HCT116 (cell line): ENCODE measurements at regions not wholly inside any gene's neighbourhood (a gene's known extent, or its start where the extent isn't known, plus 50 kb on each side); places are given as distances from the start of the nearest gene placed in this dataset.
A peak's percentile ranks its signal among the peaks of the same experiment; 100 is the strongest.

ENCODE experiments used
- ATAC-seq: fragments of 200-7000 bp; cut with Tn5 transposase; 2 replicates; pipeline ENCODE4 v1.9.1; 2020; ENCODE audit warnings: mild to moderate bottlenecking, moderate library complexity
- BruUV-seq: library from RNA; stranded (reverse); fragments of 400-500 nt; replicated peaks from 2 replicates; lab custom pipeline; 2021; lab: Mats Ljungman, UMichigan
- CTCF ChIA-PET: fragments of 300-600 bp; sonication (Branson Sonifier 250); formaldehyde crosslinking; loops from one replicate; lab custom pipeline; 2021; ENCODE audit warnings: antibody characterized with exemption; lab: Charles Lee
- POLR2A ChIA-PET: fragments of 300-600, 350-600 bp; sonication (Branson Sonifier 250); formaldehyde crosslinking; loops from one replicate; lab custom pipeline; 2021; ENCODE audit warnings: antibody characterized with exemption; lab: Charles Lee
- RAD21 ChIA-PET, 2 experiments: fragments of 300-600 bp; sonication (Branson Sonifier 250); formaldehyde crosslinking; loops; one replicate each; lab custom pipeline; 2023; ENCODE audit warnings: low total read pairs in 2 of 2; ENCODE audit not compliant: uncharacterized antibody in 2 of 2, unreplicated experiment in 2 of 2, low non-redundant PET in 1 of 2; lab: Charles Lee
- DNase-seq: peaks from one replicate; pipeline ENCODE4 v3.0.0-alpha.2; 2010; ENCODE audit warnings: low read depth, low spot score
- H2AFZ ChIP-seq: fragments of 200-600 bp; shearing (Covaris generic), sonication (generic); 2 replicates; pipeline ENCODE4 v1.6.1; 2017; ENCODE audit warnings: low read depth, mixed run types, mixed read lengths, antibody characterized with exemption, low read length; ENCODE audit not compliant: poor library complexity, severe bottlenecking
- H3K27ac ChIP-seq: 2 replicates; pipeline ENCODE4 v1.5.1; 2012; ENCODE audit warnings: low read depth, low read length
- H3K27me3 ChIP-seq: fragments of 200-600 bp; sonication (generic); 2 replicates; pipeline ENCODE4 v1.6.1; 2016; ENCODE audit warnings: mixed run types, low read length, mixed read lengths; ENCODE audit not compliant: insufficient read depth
- H3K36me3 ChIP-seq, 2 experiments: fragments of 200-500 bp in 1 of 2; fragments of 200-600 bp in 1 of 2; sonication (Bioruptor generic) in 1 of 2; sonication (generic) in 1 of 2; 2 replicates each; pipeline versions ENCODE4 v1.5.1 to v1.6.1; 2014 to 2016; ENCODE audit warnings: low read length in 2 of 2, inconsistent platforms in 1 of 2, mixed read lengths in 1 of 2, mixed run types in 1 of 2; ENCODE audit not compliant: insufficient read depth in 2 of 2, control insufficient read depth in 1 of 2
- H3K4me1 ChIP-seq, 2 experiments: fragments of 200-600 bp in 1 of 2; sonication (generic) in 1 of 2; 2 replicates each; pipeline versions ENCODE4 v1.5.1 to v1.6.1; 2012 to 2017; ENCODE audit warnings: low read length in 2 of 2, inconsistent platforms in 1 of 2, mild to moderate bottlenecking in 1 of 2, mixed read lengths in 1 of 2, mixed run types in 1 of 2, moderate library complexity in 1 of 2; ENCODE audit not compliant: insufficient read depth in 2 of 2, control insufficient read depth in 1 of 2
- H3K4me2 ChIP-seq: fragments of 200-600 bp; sonication (generic); 2 replicates; pipeline ENCODE4 v1.6.1; 2017; ENCODE audit warnings: mixed run types, low read length, mixed read lengths
- H3K4me3 ChIP-seq, 2 experiments: fragments of 200-600 bp in 1 of 2; sonication (generic) in 1 of 2; replicated peaks in 1 of 2; 2 replicates each; pipeline ENCODE4 v1.5.1; 2011 to 2016; ENCODE audit warnings: low read length in 2 of 2, control low read depth in 1 of 2, low read depth in 1 of 2, mild to moderate bottlenecking in 1 of 2, mixed read lengths in 1 of 2, mixed run types in 1 of 2
- H3K79me2 ChIP-seq: fragments of 200-600 bp; sonication (generic); 2 replicates; pipeline ENCODE4 v1.6.1; 2017; ENCODE audit warnings: mild to moderate bottlenecking, mixed run types, low read length, moderate library complexity, mixed read lengths; ENCODE audit not compliant: insufficient read depth
- H3K9ac ChIP-seq: fragments of 200-600 bp; sonication (generic); 2 replicates; pipeline ENCODE4 v1.6.1; 2016; ENCODE audit warnings: low read length, mixed read lengths
- H3K9me2 ChIP-seq: fragments of 200-600 bp; sonication (generic), shearing (Covaris generic); 2 replicates; pipeline ENCODE4 v1.6.1; 2017; ENCODE audit warnings: mixed run types, mild to moderate bottlenecking, moderate library complexity; ENCODE audit not compliant: insufficient read depth
- H3K9me3 ChIP-seq, 2 experiments: fragments of 200-500 bp in 1 of 2; fragments of 200-600 bp in 1 of 2; sonication (Bioruptor generic) in 1 of 2; sonication (generic) in 1 of 2; 2 replicates each; pipeline ENCODE4 v1.6.1; 2014 to 2017; ENCODE audit warnings: low read length in 2 of 2, mixed read lengths in 2 of 2, inconsistent platforms in 1 of 2, low read depth in 1 of 2, mild to moderate bottlenecking in 1 of 2, mixed run types in 1 of 2, moderate library complexity in 1 of 2; ENCODE audit not compliant: control insufficient read depth in 1 of 2, insufficient read depth in 1 of 2
- H4K20me1 ChIP-seq: fragments of 200-600 bp; sonication (generic), shearing (Covaris generic); 2 replicates; pipeline ENCODE4 v1.6.1; 2017; ENCODE audit warnings: mixed run types, mild to moderate bottlenecking, moderate library complexity; ENCODE audit not compliant: insufficient read depth
- EGR1 ChIP-seq: IDR thresholded peaks from 2 replicates; pipeline ENCODE4 v1.6.1; 2012; ENCODE audit warnings: low read depth
- EZH2phosphoT487 ChIP-seq: fragments of 200-600 bp; IDR thresholded peaks from 2 replicates; pipeline ENCODE4 v1.6.1; 2018; ENCODE audit warnings: antibody characterized with exemption, borderline replicate concordance
- RAD21 ChIP-seq: IDR thresholded peaks from 2 replicates; pipeline ENCODE4 v1.6.1; 2012; ENCODE audit warnings: low read depth, mild to moderate bottlenecking
- SIN3A ChIP-seq: IDR thresholded peaks from 2 replicates; pipeline ENCODE4 v1.6.1; 2012; ENCODE audit warnings: low read depth
- SP1 ChIP-seq: IDR thresholded peaks from 2 replicates; pipeline ENCODE4 v1.6.1; 2012; ENCODE audit warnings: low read depth
- SRF ChIP-seq: IDR thresholded peaks from 2 replicates; pipeline ENCODE4 v1.6.1; 2012; ENCODE audit warnings: low read depth
- TCF7L2 ChIP-seq: IDR thresholded peaks from 2 replicates; pipeline ENCODE4 v1.7.0; 2011; ENCODE audit warnings: borderline replicate concordance, inconsistent platforms; ENCODE audit not compliant: insufficient read depth, insufficient read length; ENCODE audit errors: extremely low read depth
- YY1 ChIP-seq: IDR thresholded peaks from 2 replicates; pipeline ENCODE4 v1.6.1; 2011; ENCODE audit warnings: low read length, low read depth, moderate library complexity, mild to moderate bottlenecking; ENCODE audit not compliant: insufficient replicate concordance; ENCODE audit errors: extremely low read depth
- ZFX ChIP-seq: fragments of 450-650 bp; IDR thresholded peaks from 2 replicates; pipeline ENCODE4 v1.6.1; 2017
- intact Hi-C: fragments of 100-400 bp; cut with micrococcal nuclease; formaldehyde crosslinking; loops from 2 replicates; pipeline ENCODE4 v1.10.0; 2022
- TF ChIP-seq, protein P1 (sequence below), 3 experiments: fragments of 200-600 bp in 1 of 3; sonication (generic) in 1 of 3; IDR thresholded peaks in 2 of 3; conservative IDR thresholded peaks in 1 of 3; 2 replicates each; pipeline ENCODE4 v1.5.1; 2012 to 2017; ENCODE audit warnings: low read depth in 2 of 3, low read length in 2 of 3, antibody characterized with exemption in 1 of 3, borderline replicate concordance in 1 of 3, control low read depth in 1 of 3, mild to moderate bottlenecking in 1 of 3, mixed read lengths in 1 of 3, mixed run types in 1 of 3, moderate library complexity in 1 of 3; ENCODE audit not compliant: insufficient read depth in 1 of 3
- TF ChIP-seq, protein P2 (sequence below): IDR thresholded peaks from 2 replicates; pipeline ENCODE4 v1.6.1; 2012

DNA sequence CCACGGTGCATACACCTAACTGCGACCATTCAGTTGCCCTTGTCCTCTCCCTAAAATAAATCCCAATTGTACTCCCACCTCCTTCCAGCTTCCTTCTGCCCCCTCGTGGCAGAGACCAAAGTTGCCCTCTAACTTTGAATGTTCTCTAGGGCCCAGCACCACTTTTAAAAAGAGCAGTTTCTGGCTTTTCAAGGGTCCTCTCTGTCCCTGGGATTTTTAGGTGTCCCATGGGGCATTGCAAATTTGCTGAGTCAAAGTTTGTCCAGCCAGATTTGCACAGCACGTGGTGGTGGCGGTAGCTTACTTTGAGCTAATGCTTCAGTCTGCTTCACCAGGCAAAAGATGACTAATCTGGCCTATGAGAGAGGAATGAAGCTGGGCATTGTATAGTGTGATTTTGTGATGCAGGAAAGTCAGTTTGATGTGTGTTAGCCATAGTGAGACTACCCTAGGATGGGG lies 100.2 kb downstream of the PERP start:
- H2AFZ ChIP-seq: peak overlapping the region; percentile 84
- H3K9me3 ChIP-seq: no peaks in the 10 kb centered on the region
- no peaks in the 10 kb centered on the region for H3K9me2 ChIP-seq
- no peak overlapping the region for H3K4me3 ChIP-seq
- ATAC-seq (peak; percentile 88), DNase-seq (peak; percentile 45)
- BruUV-seq: no TSS peak
- H3K27ac ChIP-seq: no peak overlapping the region
- H3K27me3 ChIP-seq: no peaks in the 10 kb centered on the region
- no peak for TF ChIP-seq SIN3A
- TF ChIP-seq SRF: no peak
- peak; percentile 37 for TF ChIP-seq YY1
- TF ChIP-seq, protein P1, sequence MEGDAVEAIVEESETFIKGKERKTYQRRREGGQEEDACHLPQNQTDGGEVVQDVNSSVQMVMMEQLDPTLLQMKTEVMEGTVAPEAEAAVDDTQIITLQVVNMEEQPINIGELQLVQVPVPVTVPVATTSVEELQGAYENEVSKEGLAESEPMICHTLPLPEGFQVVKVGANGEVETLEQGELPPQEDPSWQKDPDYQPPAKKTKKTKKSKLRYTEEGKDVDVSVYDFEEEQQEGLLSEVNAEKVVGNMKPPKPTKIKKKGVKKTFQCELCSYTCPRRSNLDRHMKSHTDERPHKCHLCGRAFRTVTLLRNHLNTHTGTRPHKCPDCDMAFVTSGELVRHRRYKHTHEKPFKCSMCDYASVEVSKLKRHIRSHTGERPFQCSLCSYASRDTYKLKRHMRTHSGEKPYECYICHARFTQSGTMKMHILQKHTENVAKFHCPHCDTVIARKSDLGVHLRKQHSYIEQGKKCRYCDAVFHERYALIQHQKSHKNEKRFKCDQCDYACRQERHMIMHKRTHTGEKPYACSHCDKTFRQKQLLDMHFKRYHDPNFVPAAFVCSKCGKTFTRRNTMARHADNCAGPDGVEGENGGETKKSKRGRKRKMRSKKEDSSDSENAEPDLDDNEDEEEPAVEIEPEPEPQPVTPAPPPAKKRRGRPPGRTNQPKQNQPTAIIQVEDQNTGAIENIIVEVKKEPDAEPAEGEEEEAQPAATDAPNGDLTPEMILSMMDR (IDR thresholded peaks at IDR 0.05 in 2 of 3, conservative IDR thresholded peaks at IDR 0.05 in 1 of 3; ENCODE audit: borderline replicate concordance in 1 of 3, insufficient read depth in 1 of 3, low read depth in 2 of 3, low read length in 2 of 3): peak; percentile 64 to 84 (median 83)
- TF ChIP-seq, protein P2, sequence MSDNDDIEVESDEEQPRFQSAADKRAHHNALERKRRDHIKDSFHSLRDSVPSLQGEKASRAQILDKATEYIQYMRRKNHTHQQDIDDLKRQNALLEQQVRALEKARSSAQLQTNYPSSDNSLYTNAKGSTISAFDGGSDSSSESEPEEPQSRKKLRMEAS: peak; percentile 29; the same call in 1 of the 2 replicates
- peak; percentile 57 for TF ChIP-seq RAD21
- TF ChIP-seq SP1: no peak
- TF ChIP-seq EGR1: no peak
- no peak for TF ChIP-seq EZH2phosphoT487
- no peak for TF ChIP-seq TCF7L2
- no peak for TF ChIP-seq ZFX
- H3K9ac ChIP-seq: no peak overlapping the region
- ChIA-PET POLR2A (interaction anchor here (0.7 to 1.9 kb wide), 3 partner anchors 99 to 376 kb away, joined by 3 to 13 read pairs (median 4); no protein-coding TSS in a partner anchor), RAD21 (interaction anchor here (0.8 to 2.0 kb wide), 4 partner anchors 98 to 109 kb away, joined by 3 to 6 read pairs (median 4); no protein-coding TSS in a partner anchor), CTCF (interaction anchor here (0.6 to 8.7 kb wide), 19 partner anchors 9 to 1357 kb away, joined by 3 to 102 read pairs (median 4); partner anchors contain the start of gene PERP)
- H3K4me2 ChIP-seq: peak overlapping the region; percentile 26; the same call in 1 of the 2 replicates
- H3K4me1 ChIP-seq: peaks cover 0 to 17% of the 10 kb centered on the region in 2 experiments; a peak in 3 of 4 replicates
- no peaks in the 10 kb centered on the region for H3K79me2 ChIP-seq
- no peaks in the 10 kb centered on the region for H3K36me3 ChIP-seq
- H4K20me1 ChIP-seq: no peaks in the 10 kb centered on the region
- intact Hi-C loops: loop anchor here (1.0 to 10.0 kb wide), 3 partner anchors 80 to 1358 kb away; no protein-coding TSS in a partner anchor
